NCI-H1092 treated with DMSO at 0.1 percent for 48 hours (cell line): ENCODE measurements at regions not wholly inside any gene's neighbourhood (a gene's known extent, or its start where the extent isn't known, plus 50 kb on each side); places are given as distances from the start of the nearest gene placed in this dataset.

Experiments used
- DNase-seq: peaks from one replicate; lab custom pipeline; 2025; lab: John Stamatoyannopoulos, UW

DNA sequence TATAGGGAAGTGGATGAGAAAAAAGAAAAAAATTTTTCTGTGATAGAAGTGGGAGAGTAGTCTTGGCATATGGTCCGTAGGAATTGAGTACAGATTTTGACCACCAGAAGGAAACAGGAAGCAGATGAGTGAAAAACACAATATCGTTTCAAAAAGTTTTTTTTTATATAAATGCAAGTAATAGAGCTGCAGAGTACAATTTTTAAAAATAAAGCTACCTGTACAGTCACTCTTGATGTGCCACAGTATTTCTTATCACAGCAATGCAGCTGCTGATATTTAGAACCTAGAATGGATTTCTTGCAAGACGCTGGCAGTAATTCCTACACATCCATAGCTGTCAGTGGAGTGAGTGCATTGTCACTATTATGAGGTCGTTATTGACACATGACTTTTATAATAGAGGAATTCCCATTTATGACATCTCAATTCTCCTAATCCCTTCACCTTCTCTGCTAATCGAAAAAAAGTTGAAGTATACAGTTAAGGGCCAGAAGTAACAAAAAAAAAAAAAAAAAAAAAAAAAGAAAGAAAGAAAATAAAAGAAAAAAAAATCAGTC, 477.7 kb downstream of the TAF11L14 start:
- no peak for DNase-seq

DNA sequence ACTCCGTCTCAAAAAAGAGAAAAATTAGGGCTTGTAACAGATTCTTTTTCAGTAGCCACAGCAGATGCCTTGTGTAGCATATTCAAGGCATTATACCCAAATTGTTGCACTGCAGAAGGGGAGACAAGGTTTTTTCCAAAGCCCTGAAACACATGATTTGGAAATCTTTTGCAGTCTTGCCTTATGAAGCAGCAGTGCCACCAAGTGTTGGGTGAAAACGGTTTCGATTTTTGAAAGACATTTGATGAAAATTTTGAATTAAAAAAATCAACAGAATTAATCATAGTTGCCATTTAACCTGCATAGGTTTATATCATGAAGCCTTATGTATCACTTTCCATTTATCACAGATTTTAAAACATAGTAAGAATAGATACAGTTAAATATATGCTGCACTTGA, 479.5 kb downstream of the TAF11L14 start:
- peak; percentile 50 for DNase-seq

DNA sequence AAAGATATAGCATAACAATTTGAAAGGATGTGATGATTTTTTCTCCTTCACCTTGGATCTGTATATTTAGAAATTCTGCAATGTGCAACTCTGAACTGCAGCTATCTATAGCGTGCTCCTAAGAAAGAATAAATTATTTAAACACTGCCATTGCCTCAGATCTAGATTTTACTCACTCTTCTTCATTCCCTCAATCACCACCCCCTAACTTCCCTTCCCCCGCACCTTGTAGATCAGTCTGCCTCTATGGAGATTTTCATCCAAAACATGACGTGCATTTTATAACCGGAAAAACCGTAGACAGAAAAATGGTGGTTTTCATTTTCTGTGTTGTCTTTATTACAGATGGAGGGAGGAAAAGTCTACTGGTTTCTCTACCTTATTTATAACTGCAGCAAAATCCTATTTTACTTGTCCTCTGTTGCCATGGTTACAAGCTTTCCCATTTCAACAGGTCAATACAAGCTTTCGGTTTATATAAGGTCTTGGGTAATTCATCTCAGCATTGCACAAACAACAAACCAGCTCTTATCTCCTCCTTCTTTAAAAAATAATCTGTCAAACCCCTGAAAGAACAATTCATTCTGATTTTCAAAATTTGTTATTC, 480.0 kb downstream of the TAF11L14 start:
- peak; percentile 39 for DNase-seq

- no peak for DNase-seq
Measured at GRCh38 chr5:18117968-18118367, 483.7 kb downstream of the TAF11L14 start.

- DNase-seq = no peak
Measured at GRCh38 chr5:18119156-18119785, 485.0 kb downstream of the TAF11L14 start.

DNA sequence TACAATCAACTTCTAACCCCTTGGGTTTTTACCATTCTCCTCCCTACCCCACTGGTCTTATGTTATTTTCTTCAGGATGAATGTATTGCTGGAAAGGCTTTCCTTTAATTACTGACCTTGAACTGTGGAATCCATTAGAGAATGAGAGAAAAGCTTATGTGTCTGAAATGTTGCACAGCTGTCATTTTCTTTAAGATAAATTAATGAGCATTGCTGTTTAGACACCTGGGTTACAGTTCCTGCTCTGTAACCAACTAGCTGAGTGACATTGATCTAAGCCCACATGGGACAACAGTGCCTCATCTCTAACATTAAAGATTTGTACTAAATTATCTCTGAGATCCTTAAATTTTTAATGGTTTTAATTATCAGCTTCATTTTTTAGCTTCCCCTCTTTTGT, 507.0 kb downstream of the TAF11L14 start:
- no peak for DNase-seq

DNA sequence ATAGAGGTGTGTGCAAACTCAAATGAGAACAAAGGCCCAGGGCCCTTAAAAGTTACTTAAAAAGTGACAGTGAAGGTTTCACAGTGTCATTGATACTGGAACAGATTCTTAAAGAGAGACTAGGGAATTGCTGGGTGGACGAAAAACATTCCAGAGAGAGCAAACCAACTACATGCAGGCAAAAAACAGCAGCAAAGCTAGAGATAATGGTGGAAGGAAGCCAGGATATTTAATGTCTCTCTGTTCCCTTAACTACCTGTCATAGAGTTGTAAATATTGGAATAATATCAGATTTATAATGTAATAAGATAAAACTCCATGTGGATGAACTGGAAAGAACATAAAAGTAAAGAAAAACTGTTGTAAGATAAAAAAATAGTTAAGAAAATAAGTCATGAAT, 508.6 kb downstream of the TAF11L14 start:
- DNase-seq = no peak

- no peak for DNase-seq
Measured at GRCh38 chr5:18152671-18153070, 518.4 kb downstream of the TAF11L14 start.

DNA sequence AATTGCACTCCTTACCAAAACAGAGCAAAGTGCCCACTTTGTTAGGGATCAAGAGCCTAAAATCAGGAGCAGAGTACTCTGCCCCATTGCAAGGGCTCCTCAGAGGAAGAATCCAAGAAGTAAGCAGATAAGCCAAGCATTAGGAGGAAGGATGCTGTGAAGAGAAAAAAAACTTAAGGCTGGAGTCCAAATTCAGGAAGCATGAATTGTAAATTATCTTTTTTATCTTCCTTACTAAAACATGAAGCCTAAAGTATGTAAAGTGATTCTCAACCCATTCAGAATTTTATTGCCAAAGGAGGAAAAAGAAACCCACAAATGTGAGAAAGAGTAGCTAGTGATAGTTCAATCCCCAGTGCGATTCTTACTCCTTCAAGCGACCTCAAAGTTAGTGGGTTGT, 523.9 kb downstream of the TAF11L14 start:
- DNase-seq = no peak

DNA sequence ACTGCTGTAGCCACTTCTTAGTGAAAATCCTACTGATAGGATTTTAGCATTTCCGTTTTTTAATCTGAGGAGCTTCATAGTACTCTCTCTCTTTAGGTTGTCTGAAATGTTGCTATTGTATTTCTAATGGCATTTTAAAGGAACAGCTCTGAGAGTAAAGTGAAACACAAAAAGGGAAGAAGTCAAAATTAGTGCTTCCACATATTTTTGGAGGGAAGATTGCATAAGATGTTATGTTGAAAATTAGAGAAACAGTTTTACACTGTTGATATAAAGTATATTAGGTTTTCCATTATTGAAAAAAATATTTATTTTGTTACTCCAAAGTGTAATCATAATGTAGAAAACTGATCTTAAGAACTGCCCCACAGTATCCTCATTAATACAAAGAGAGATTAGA, 525.1 kb downstream of the TAF11L14 start:
- DNase-seq = no peak

- DNase-seq = no peak
Measured at GRCh38 chr5:18171684-18172083, 537.4 kb downstream of the TAF11L14 start.

- DNase-seq = no peak
Measured at GRCh38 chr5:18179579-18179978, 545.3 kb downstream of the TAF11L14 start.

DNA sequence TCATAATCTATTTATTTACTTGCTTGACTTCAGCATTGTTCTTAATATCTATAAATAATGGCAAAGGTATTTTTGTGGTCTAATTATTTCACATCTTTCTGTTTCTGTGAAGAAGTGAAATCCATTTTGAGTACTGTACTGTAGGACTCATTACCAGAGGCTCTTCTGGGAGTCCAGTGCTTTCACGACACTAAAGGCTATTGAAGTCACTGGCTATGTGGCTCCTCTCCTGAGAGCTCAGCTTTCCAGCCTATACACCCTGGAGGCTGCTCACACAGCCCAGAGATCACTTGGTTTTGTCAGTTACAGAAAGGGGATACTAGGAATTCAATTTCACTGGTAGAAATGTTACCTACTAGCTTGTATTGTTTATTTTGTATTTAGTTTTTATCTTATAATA, 547.3 kb downstream of the TAF11L14 start:
- no peak for DNase-seq

DNA sequence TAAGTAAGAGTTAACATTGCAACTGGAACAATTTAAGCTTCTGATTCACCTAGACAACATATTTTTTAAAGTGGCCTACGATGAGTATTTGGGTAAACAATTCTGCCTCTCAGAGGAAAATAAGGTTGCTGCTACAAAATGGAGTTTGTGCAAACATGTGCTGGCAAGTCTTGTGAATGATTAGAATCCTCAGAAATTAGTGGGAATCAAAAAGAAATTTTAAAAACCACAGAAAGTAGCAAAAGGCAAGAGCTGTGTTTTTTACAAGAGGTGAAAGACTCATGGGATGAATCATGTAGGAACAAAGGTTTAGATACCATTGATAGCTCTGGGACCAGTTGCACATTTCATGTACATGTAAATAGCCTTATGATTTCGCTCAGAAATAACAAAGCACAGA, 561.6 kb downstream of the TAF11L14 start:
- DNase-seq = no peak

GRCh38 chr5:18197734-18198133, 563.5 kb downstream of the TAF11L14 start:
- DNase-seq = no peak

DNA sequence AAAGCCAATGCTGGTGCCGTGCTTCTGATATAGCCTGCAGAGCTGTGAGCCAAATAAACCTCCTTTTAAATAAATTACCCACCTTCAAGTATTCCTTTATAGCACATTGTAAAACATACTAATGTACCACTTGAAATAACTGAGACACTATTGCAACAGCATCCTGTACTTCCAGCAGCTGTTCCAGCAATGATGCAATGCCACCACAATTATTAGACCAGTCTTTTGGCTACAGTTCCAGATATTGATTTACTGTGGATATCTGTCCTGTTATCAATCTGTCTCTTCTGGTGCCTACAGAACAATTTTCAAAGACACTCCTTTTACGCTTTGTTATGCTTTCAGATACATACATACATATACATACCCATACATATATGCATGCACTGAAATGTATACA, 567.9 kb downstream of the TAF11L14 start:
- no peak for DNase-seq

DNA sequence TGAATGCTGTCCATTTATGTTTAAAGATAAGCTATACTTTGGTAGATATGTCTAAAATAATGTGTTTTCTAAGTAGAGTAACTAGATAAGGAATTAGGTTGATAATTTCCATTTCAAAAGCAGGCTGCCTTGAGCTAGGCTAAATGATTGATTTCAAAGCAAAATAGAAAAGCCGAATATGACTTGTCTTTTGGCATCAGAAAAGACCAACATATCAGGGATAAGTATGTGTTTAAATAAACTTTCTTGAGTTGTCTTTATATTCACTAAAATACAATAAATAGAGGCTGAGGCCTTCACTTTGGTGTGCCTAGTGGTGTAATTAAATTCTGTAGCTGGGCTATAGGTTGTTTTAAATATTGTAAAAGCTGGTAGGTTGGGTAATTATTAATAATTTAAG, 569.0 kb downstream of the TAF11L14 start:
- no peak for DNase-seq

GRCh38 chr5:18213666-18214065, 579.4 kb downstream of the TAF11L14 start:
- DNase-seq = no peak

GRCh38 chr5:18216016-18216415, 581.8 kb downstream of the TAF11L14 start:
- no peak for DNase-seq

DNA sequence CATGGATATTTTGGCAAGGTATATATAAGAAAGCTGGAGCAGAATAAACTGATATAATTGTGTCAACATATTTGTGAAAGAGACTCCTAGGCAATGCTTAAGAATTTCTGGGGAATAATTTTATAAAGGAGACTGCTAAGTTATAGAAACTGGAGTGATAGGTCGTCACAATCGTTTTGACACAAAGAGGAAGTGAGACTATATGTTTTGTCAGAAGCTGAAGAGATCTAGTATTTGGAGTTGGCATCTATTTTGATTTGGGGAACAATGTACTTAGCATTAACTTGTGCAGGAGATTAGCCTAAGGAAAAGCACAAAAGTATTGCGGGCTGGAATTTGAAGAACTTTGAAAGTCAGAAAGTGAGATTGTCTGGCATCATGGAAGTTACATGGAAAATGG, 582.5 kb downstream of the TAF11L14 start:
- DNase-seq = no peak

GRCh38 chr5:18219241-18219640, 585.0 kb downstream of the TAF11L14 start:
- DNase-seq = no peak

- DNase-seq = no peak
Measured at GRCh38 chr5:18220631-18221030, 586.4 kb downstream of the TAF11L14 start.

DNA sequence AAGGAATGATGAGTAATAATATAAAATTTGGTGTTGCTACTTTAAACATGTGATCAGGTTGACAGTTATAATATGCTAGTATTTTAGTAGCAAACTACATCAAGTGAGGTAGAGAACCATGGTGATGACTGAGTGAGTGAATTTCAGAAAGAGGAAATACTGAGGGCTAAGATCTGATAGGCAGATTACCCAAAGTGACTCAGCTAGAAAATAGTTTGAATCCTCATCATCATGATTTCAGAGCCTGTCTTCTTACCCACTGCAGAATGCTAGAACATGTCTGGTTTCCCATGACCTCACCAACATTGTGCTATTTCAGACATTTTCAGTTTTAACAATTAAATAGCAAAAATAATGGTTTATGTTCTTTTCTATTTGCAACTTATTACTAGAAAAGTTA, 602.1 kb downstream of the TAF11L14 start:
- DNase-seq = no peak

- DNase-seq = no peak
Measured at GRCh38 chr5:18238321-18238720, 604.1 kb downstream of the TAF11L14 start.
